ENCODE measurements at regions not wholly inside any gene's neighbourhood (a gene's known extent, or its start where the extent isn't known, plus 50 kb on each side); places are given as distances from the start of the nearest gene placed in this dataset.

DNA sequence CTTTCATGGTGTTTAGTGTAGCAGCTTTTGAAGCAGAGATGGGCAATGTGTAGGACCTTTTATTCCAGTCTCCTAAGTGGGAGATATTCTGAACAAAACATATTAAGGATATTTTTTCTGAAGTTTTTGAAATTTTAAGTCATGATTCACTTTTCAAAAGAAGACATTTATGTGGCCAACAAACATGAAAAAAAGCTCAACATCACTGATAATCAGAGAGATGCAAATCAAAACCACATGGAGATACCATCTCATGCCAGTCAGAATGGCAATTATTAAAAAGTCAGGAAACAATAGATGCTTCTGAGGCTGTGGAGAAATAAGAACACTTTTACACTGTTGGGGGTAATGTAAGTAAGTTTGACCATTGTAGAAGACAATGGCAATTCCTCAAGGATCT is 76.0 kb downstream of the FAT4 start:
- no peak overlapping the region for H3K27ac Mint-ChIP-seq (ENCODE audit: unreplicated experiment)
- peak overlapping the region; percentile 51 for H3K4me3 Mint-ChIP-seq (ENCODE audit: unreplicated experiment)
- H3K9me3 Mint-ChIP-seq (ENCODE audit: unreplicated experiment) = no peaks in the 10 kb centered on the region
- no peak for TF ChIP-seq CTCF (IDR thresholded peaks at IDR 0.05; ENCODE audit: unreplicated experiment)
- no peak for DNase-seq (ENCODE audit: low spot score)
- peaks cover 12% of the 10 kb centered on the region for H3K36me3 Mint-ChIP-seq (ENCODE audit: low read depth, unreplicated experiment)
- H3K4me1 Mint-ChIP-seq (ENCODE audit: unreplicated experiment) = peaks cover 15% of the 10 kb centered on the region
- H3K27me3 Mint-ChIP-seq (ENCODE audit: unreplicated experiment) = peaks cover 2% of the 10 kb centered on the region

GRCh38 chr4:125392694-125393093 is 77.9 kb downstream of the FAT4 start:
- Mint-ChIP-seq H3K36me3 (ENCODE audit: low read depth, unreplicated experiment) (peaks cover 12% of the 10 kb centered on the region), H3K27ac (ENCODE audit: unreplicated experiment) (no peak overlapping the region), H3K27me3 (ENCODE audit: unreplicated experiment) (peaks cover 2% of the 10 kb centered on the region), H3K4me1 (ENCODE audit: unreplicated experiment) (peaks cover 23% of the 10 kb centered on the region), H3K9me3 (ENCODE audit: unreplicated experiment) (no peaks in the 10 kb centered on the region), H3K4me3 (ENCODE audit: unreplicated experiment) (no peak overlapping the region)
- no peak for TF ChIP-seq CTCF (IDR thresholded peaks at IDR 0.05; ENCODE audit: unreplicated experiment)
- DNase-seq (ENCODE audit: low spot score) = no peak

DNA sequence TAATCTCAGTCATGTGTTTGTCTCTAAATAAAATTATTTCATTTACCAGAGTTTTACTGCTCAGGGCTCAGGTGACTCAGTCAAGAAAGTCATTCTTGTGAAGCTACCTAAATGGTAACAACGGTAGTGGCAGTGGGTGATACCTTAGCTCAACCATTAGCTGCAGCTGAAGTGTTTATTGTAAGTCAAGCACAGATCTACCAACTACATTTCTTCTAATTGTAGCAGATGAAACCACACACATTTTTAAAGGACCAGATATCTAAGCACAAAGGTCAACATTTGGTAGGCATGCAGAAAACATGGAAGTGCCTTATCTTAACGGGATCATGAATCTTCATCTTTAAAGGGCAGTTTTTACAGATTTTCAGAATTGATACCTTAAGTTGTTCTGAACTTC is 79.1 kb downstream of the FAT4 start:
- Mint-ChIP-seq H3K27me3 (ENCODE audit: unreplicated experiment) (peaks cover 2% of the 10 kb centered on the region), H3K27ac (ENCODE audit: unreplicated experiment) (no peak overlapping the region), H3K9me3 (ENCODE audit: unreplicated experiment) (no peaks in the 10 kb centered on the region), H3K36me3 (ENCODE audit: low read depth, unreplicated experiment) (peaks cover 12% of the 10 kb centered on the region), H3K4me3 (ENCODE audit: unreplicated experiment) (no peak overlapping the region), H3K4me1 (ENCODE audit: unreplicated experiment) (peaks cover 33% of the 10 kb centered on the region)
- DNase-seq (ENCODE audit: low spot score) = no peak
- TF ChIP-seq CTCF (IDR thresholded peaks at IDR 0.05; ENCODE audit: unreplicated experiment) = no peak

GRCh38 chr4:125397226-125397625 is 82.5 kb downstream of the FAT4 start:
- DNase-seq (ENCODE audit: low spot score) = no peak
- H3K9me3 Mint-ChIP-seq (ENCODE audit: unreplicated experiment) = no peaks in the 10 kb centered on the region
- H3K4me1 Mint-ChIP-seq (ENCODE audit: unreplicated experiment) = peaks cover 30% of the 10 kb centered on the region
- no peak overlapping the region for H3K4me3 Mint-ChIP-seq (ENCODE audit: unreplicated experiment)
- no peaks in the 10 kb centered on the region for H3K36me3 Mint-ChIP-seq (ENCODE audit: low read depth, unreplicated experiment)
- H3K27ac Mint-ChIP-seq (ENCODE audit: unreplicated experiment) = peak overlapping the region; percentile 84
- TF ChIP-seq CTCF (IDR thresholded peaks at IDR 0.05; ENCODE audit: unreplicated experiment) = no peak
- H3K27me3 Mint-ChIP-seq (ENCODE audit: unreplicated experiment) = no peaks in the 10 kb centered on the region

GRCh38 chr4:125398263-125399002 is 83.7 kb downstream of the FAT4 start:
- Mint-ChIP-seq H3K27me3 (ENCODE audit: unreplicated experiment) (no peaks in the 10 kb centered on the region), H3K4me1 (ENCODE audit: unreplicated experiment) (peaks cover 26% of the 10 kb centered on the region), H3K36me3 (ENCODE audit: low read depth, unreplicated experiment) (peaks cover under 1% of the 10 kb centered on the region), H3K4me3 (ENCODE audit: unreplicated experiment) (no peak overlapping the region), H3K27ac (ENCODE audit: unreplicated experiment) (peak overlapping the region; percentile 39), H3K9me3 (ENCODE audit: unreplicated experiment) (no peaks in the 10 kb centered on the region)
- no peak for TF ChIP-seq CTCF (IDR thresholded peaks at IDR 0.05; ENCODE audit: unreplicated experiment)
- DNase-seq (ENCODE audit: low spot score) = no peak
